ENCODE measurements at regions not wholly inside any gene's neighbourhood (a gene's known extent, or its start where the extent isn't known, plus 50 kb on each side); places are given as distances from the start of the nearest gene placed in this dataset.

- CTCF ChIA-PET (ENCODE audit: partially characterized antibody): interaction anchor here (1.7 kb wide), 1 partner anchor 98 kb away, joined by 4 read pairs; no protein-coding TSS in a partner anchor
- Histone ChIP-seq H3K23me2 (ENCODE audit: low read depth, low read length) (no peaks in the 10 kb centered on the region; the same call in 1 of the 2 replicates), H4K5ac (ENCODE audit: insufficient read length, low read depth, low read length) (no peak overlapping the region), H3K27me3 (replicated peaks in 1 of 4; ENCODE audit: control insufficient read depth in 3 of 4, extremely low read depth in 1 of 4, insufficient read depth in 3 of 4, low read length in 3 of 4) (no peaks in the 10 kb centered on the region), H3K9ac (replicated peaks in 1 of 4; ENCODE audit: extremely low read depth in 1 of 4, low read depth in 3 of 4, low read length in 3 of 4) (no peak overlapping the region), H3K23ac (ENCODE audit: insufficient read length) (no peak overlapping the region), H3K27ac (ENCODE audit: low read depth, low read length) (no peak overlapping the region), H2BK20ac (ENCODE audit: low read length) (no peak overlapping the region), H3K79me2 (ENCODE audit: control insufficient read depth in 1 of 2, insufficient read depth in 2 of 2, low read length in 2 of 2) (no peaks in the 10 kb centered on the region), H3K79me1 (ENCODE audit: low read depth, low read length) (no peaks in the 10 kb centered on the region), H3K4me2 (ENCODE audit: insufficient read depth in 1 of 2, low read depth in 2 of 2, low read length in 2 of 2) (no peak overlapping the region), H3K4me1 (replicated peaks in 1 of 4; ENCODE audit: control insufficient read depth in 3 of 4, insufficient read depth in 4 of 4, low read length in 3 of 4) (peaks cover 11 to 17% (median 12%) of the 10 kb centered on the region in 4 experiments; a peak in 6 of 7 replicates), H3K18ac (ENCODE audit: extremely low read depth, low read length) (no peak overlapping the region), H3K9me3 (ENCODE audit: insufficient read depth in 2 of 2, low read depth in 1 of 2, low read length in 1 of 2) (no peaks in the 10 kb centered on the region), H4K20me1 (replicated peaks in 1 of 2; ENCODE audit: control insufficient read depth in 1 of 2, insufficient read depth in 2 of 2, low read length in 2 of 2) (no peaks in the 10 kb centered on the region), H2BK15ac (ENCODE audit: low read length) (no peak overlapping the region), H2AFZ (ENCODE audit: low read length) (no peak overlapping the region), H3K36me3 (ENCODE audit: control insufficient read depth in 2 of 4, insufficient read depth in 4 of 4, low read length in 3 of 4) (no peaks in the 10 kb centered on the region), H3K4ac (replicated peaks; ENCODE audit: insufficient read length, low read depth, low read length) (no peak overlapping the region), H2BK120ac (replicated peaks; ENCODE audit: low read depth, low read length) (no peak overlapping the region), H3K56ac (replicated peaks; ENCODE audit: insufficient read length, low read depth, low read length) (no peak overlapping the region), H4K8ac (ENCODE audit: extremely low read depth, insufficient read depth, low read length) (no peak overlapping the region; the same call in 1 of the 2 replicates), H3K4me3 (ENCODE audit: extremely low read depth in 1 of 4, insufficient read depth in 2 of 4, low read depth in 3 of 4, low read length in 4 of 4) (no peak overlapping the region), H2AK5ac (ENCODE audit: low read depth, low read length) (no peak overlapping the region), H2BK5ac (ENCODE audit: low read depth, low read length) (no peak overlapping the region), H4K91ac (replicated peaks; ENCODE audit: insufficient read length, low read length) (no peak overlapping the region), H2BK12ac (ENCODE audit: low read depth, low read length) (no peak overlapping the region), H3K14ac (ENCODE audit: insufficient read length) (no peak overlapping the region)
- POLR2A ChIA-PET (ENCODE audit: partially characterized antibody): no interaction called here
- DNase-seq (ENCODE audit: low read depth in 1 of 2, low spot score in 2 of 2): no peak
- TF ChIP-seq TEAD4 (IDR thresholded peaks at IDR 0.05; ENCODE audit: low read depth, low read length): no peak
- peak; percentile 16; the same call in 1 of the 2 replicates for TF ChIP-seq MAFK (IDR thresholded peaks at IDR 0.05; ENCODE audit: low read depth, low read length)
- no peak for FAIRE-seq
- 90% methylated on average over 11 of the region's 11 CpGs; no CpG with 5 or more reads in 1 of the 2 experiments for WGBS, 2 experiments (ENCODE audit: extremely low coverage in 1 of 2, insufficient coverage in 1 of 2, insufficient read length in 1 of 2, insufficient replicate concordance in 2 of 2, low coverage in 1 of 2, low lambda C conversion rate in 2 of 2, missing lambda C conversion rate in 1 of 2)
Measured at GRCh38 chr6:157766901-157767774, 55.9 kb upstream of the SNX9 start.
